ENCODE measurements at regions not wholly inside any gene's neighbourhood (a gene's known extent, or its start where the extent isn't known, plus 50 kb on each side); places are given as distances from the start of the nearest gene placed in this dataset.

- no peak overlapping the region for H3K27ac Mint-ChIP-seq
- DNase-seq, result no peak
- TF ChIP-seq, protein P1, sequence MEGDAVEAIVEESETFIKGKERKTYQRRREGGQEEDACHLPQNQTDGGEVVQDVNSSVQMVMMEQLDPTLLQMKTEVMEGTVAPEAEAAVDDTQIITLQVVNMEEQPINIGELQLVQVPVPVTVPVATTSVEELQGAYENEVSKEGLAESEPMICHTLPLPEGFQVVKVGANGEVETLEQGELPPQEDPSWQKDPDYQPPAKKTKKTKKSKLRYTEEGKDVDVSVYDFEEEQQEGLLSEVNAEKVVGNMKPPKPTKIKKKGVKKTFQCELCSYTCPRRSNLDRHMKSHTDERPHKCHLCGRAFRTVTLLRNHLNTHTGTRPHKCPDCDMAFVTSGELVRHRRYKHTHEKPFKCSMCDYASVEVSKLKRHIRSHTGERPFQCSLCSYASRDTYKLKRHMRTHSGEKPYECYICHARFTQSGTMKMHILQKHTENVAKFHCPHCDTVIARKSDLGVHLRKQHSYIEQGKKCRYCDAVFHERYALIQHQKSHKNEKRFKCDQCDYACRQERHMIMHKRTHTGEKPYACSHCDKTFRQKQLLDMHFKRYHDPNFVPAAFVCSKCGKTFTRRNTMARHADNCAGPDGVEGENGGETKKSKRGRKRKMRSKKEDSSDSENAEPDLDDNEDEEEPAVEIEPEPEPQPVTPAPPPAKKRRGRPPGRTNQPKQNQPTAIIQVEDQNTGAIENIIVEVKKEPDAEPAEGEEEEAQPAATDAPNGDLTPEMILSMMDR (IDR thresholded peaks at IDR 0.05), result no peak
- no peak overlapping the region for H3K4me3 Mint-ChIP-seq
- peaks cover 9% of the 10 kb centered on the region for H3K4me1 Mint-ChIP-seq
- no peaks in the 10 kb centered on the region for H3K36me3 Mint-ChIP-seq (ENCODE audit: low read depth)
- H3K27me3 Mint-ChIP-seq (ENCODE audit: low read depth, poor library complexity), result no peaks in the 10 kb centered on the region
- H3K9me3 Mint-ChIP-seq, result peaks cover 2% of the 10 kb centered on the region
Observed at GRCh38 chr9:82367929-82368328, 379.4 kb downstream of the SPATA31D1 start.

DNA sequence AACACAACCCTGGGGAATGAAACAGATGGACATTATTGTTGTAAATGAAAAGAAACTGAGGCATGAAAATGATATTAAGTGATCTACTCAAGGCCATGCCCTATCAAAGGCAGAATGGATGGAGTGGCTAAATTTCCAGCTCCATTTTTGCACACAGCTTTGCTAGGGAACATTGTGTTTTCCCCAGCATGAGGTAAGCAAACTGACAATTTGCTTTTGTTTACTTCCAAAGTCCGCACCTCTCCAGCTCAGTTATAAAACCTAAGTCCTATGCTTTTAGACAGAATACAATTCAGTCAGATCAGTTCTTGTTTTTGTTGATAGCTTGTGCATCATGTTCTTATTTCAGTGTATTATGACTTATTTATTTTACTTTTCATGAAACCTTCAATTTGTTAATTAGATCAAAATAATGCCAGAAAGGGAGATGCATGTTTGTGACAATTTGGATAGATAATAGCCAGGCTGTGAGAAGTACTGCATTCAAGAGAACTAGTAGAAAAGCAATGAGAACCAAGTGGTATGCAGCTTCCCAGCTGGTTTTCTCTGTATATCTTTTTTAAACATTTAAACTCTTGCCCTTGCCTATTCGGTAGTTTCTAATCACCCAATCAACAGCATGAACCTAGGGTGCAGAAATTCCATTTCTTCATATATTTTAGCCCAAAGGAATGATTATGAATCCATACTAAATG, 380.8 kb downstream of the SPATA31D1 start:
- TF ChIP-seq, protein P1 (IDR thresholded peaks at IDR 0.05), result no peak
- no peaks in the 10 kb centered on the region for H3K36me3 Mint-ChIP-seq (ENCODE audit: low read depth)
- H3K27ac Mint-ChIP-seq, result no peak overlapping the region
- no peak overlapping the region for H3K4me3 Mint-ChIP-seq
- no peaks in the 10 kb centered on the region for H3K27me3 Mint-ChIP-seq (ENCODE audit: low read depth, poor library complexity)
- DNase-seq, result no peak
- peaks cover 10% of the 10 kb centered on the region for H3K9me3 Mint-ChIP-seq
- H3K4me1 Mint-ChIP-seq, result peaks cover 9% of the 10 kb centered on the region

GRCh38 chr9:82375041-82375440, 386.5 kb downstream of the SPATA31D1 start:
- Mint-ChIP-seq H3K9me3 (peaks cover 23% of the 10 kb centered on the region), H3K4me1 (no peaks in the 10 kb centered on the region), H3K27ac (no peak overlapping the region), H3K27me3 (ENCODE audit: low read depth, poor library complexity) (peaks cover 1% of the 10 kb centered on the region), H3K4me3 (no peak overlapping the region), H3K36me3 (ENCODE audit: low read depth) (no peaks in the 10 kb centered on the region)
- TF ChIP-seq, protein P1 (IDR thresholded peaks at IDR 0.05), result no peak
- no peak for DNase-seq

GRCh38 chr9:82376677-82377232, 388.2 kb downstream of the SPATA31D1 start:
- Mint-ChIP-seq H3K4me3 (no peak overlapping the region), H3K36me3 (ENCODE audit: low read depth) (no peaks in the 10 kb centered on the region), H3K9me3 (peaks cover 29% of the 10 kb centered on the region), H3K4me1 (no peaks in the 10 kb centered on the region), H3K27ac (no peak overlapping the region), H3K27me3 (ENCODE audit: low read depth, poor library complexity) (peaks cover 3% of the 10 kb centered on the region)
- TF ChIP-seq, protein P1 (IDR thresholded peaks at IDR 0.05), result no peak
- no peak for DNase-seq

DNA sequence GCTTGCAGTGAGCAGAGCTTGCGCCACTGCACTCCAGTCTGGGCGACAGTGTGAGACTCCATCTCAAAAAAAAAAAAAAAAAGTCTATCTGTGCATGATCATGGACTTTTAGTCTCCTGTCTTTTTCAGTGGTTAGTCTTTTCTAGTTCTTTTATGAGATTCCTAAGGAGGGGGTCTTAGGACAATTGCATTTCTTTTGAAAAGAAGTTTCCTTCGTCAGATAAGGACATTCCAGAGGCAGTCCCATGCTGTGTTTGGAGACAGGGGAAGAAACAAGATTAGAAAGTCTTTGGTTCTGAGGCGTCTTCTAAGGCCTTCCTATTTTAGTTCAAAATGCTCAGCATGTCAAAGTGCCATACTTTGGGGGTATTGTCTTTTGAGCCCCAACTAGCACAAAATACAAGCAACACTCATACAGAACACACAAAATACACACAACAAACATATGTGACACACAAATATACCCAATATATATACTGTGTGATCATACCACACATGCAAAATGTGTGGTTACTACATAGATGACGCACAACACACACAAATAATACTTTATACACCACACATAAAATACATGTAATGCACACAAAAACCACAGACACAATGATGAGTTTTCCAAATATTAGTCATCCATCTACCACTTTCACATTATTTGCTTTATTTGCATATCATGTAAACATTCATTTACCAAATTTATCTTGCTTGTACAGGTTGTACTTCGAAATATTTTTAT, 394.5 kb downstream of the SPATA31D1 start:
- no peak overlapping the region for H3K4me3 Mint-ChIP-seq
- H3K4me1 Mint-ChIP-seq, result no peaks in the 10 kb centered on the region
- no peak overlapping the region for H3K27ac Mint-ChIP-seq
- no peaks in the 10 kb centered on the region for H3K36me3 Mint-ChIP-seq (ENCODE audit: low read depth)
- peaks cover 3% of the 10 kb centered on the region for H3K27me3 Mint-ChIP-seq (ENCODE audit: low read depth, poor library complexity)
- TF ChIP-seq, protein P1 (IDR thresholded peaks at IDR 0.05), result no peak
- peaks cover 26% of the 10 kb centered on the region for H3K9me3 Mint-ChIP-seq
- DNase-seq, result no peak
